ENCODE measurements at regions not wholly inside any gene's neighbourhood (a gene's known extent, or its start where the extent isn't known, plus 50 kb on each side); places are given as distances from the start of the nearest gene placed in this dataset.

DNA sequence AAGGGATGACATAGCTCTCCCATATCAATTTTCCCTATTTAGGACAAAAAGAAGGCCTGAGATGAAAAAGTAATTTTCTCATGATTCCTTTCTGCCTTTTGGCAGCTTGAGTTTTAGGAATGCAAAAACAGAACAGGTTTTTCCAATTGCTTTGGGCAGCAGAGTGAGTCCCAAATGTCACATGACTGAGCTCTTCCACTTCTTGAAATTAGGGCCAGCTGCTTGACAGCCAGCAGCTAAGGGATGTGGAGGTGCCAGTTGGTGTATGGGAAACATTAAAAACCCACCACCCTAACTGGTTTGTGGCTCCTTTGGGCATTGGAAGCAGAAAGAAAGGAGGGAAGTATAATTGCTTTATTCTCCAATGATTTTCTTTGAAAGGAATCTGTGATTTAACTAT is 133.8 kb upstream of the FAM20A start:
- Histone ChIP-seq H3K4me3 (ENCODE audit: low read length) (no peak overlapping the region), H3K4me1 (ENCODE audit: insufficient read depth, low read length) (no peaks in the 10 kb centered on the region), H3K9me3 (ENCODE audit: low read depth, low read length) (no peaks in the 10 kb centered on the region), H3K27me3 (ENCODE audit: insufficient read depth, low read length) (no peaks in the 10 kb centered on the region)

DNA sequence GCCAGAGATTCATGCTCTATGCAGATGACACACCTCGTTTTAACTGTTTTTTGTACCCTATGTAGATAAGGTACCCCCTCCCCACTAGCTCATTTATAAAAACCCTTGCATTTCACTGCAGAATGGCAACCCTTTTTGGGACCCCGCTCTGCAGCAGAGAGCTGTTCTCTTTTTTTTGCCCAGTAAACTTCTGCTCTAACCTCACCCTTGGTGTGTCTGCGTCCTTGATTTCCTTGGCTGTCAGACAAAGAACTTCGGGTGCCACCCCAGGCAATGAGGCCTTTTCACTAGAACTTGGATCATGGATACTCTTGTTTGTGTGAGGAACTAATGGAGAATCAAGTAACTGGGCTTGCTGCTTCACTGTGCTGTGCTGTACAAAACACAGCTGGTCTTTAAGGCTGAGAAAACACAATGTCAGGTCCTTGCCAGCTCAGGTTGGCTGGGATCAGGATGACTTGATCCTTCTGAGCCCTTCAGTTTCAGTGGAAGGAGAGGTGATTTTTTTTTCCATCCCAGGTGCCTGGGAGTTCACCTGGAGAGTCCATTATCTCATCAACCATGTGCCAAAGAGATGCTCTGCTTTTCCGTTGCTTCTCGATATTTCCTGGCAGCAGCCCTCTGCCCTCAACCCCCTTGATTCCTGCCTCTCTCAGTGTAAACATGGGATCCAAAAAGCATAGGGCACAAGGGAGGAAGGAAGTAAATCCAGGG is 133.2 kb upstream of the FAM20A start:
- no peaks in the 10 kb centered on the region for H3K27me3 ChIP-seq (ENCODE audit: insufficient read depth, low read length)
- H3K9me3 ChIP-seq (ENCODE audit: low read depth, low read length), result no peaks in the 10 kb centered on the region
- no peaks in the 10 kb centered on the region for H3K4me1 ChIP-seq (ENCODE audit: insufficient read depth, low read length)
- no peak overlapping the region for H3K4me3 ChIP-seq (ENCODE audit: low read length)

DNA sequence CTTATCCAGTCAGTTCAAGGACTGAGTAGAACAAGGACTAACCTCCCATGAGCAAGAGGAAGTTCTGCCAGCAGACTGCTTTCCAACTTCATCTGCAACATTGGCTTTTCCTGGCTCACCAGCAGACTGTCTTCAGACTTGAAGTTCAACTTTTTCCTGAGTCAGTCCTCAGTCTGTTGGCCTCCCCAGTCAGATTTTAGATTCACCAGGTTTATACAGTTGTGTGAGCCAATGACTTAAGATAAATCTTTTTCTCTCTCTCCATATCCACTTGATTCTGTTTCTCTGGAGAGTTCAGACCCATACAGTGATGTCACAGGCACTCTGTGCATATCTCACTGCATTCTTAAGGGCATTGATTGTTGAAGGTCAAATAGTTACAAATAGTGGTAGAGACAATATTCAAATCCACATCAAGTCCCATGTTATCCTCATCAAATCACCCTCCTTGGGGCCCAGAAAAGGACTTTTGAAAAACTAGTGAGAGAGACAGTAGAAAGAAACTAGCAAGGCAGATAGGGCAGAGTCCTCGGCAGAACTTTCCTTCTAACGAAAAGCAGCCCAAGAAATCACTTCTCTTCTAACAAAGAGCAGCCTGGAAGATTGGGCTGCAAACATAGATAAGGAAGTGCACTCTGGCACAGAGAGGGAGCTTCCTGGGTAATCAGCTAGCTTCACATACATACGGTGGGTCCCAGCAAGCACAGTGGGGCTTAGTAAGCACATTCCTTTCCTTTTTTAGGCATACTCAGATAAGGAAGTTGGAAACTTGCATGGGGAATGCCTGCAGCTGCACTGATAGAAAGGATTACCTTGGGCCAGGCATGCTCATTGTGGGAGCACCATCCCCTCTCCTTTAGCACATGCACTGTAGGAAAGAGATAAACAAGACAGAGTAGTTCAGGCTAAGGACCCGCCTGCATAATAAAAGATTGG is 132.3 kb upstream of the FAM20A start:
- no peaks in the 10 kb centered on the region for H3K27me3 ChIP-seq (ENCODE audit: insufficient read depth, low read length)
- H3K9me3 ChIP-seq (ENCODE audit: low read depth, low read length), result no peaks in the 10 kb centered on the region
- no peak overlapping the region for H3K4me3 ChIP-seq (ENCODE audit: low read length)
- H3K4me1 ChIP-seq (ENCODE audit: insufficient read depth, low read length), result no peaks in the 10 kb centered on the region

DNA sequence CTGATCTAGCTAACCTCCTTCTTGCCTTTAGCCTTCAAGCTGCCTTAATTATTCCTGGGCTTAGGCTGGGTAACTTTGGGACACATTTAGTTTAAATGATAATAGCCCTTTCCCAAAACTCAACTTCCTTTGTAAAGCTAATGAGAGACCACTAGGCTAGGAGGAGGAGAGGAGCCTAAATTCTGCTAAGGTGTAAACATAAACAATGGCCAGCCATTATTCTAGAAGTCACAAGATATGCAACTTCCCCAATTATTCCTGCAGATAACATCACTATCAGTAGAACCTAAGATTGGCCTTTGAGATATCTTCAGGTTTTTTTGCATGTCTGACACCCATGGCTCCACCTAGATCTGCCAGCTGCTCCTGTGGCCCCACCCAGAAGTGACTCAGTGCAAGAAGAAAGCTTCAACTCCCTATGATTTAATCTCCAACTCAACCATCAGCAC is 131.2 kb upstream of the FAM20A start:
- H3K9me3 ChIP-seq (ENCODE audit: low read depth, low read length), result no peaks in the 10 kb centered on the region
- H3K27me3 ChIP-seq (ENCODE audit: insufficient read depth, low read length), result no peaks in the 10 kb centered on the region
- H3K4me3 ChIP-seq (ENCODE audit: low read length), result no peak overlapping the region
- no peaks in the 10 kb centered on the region for H3K4me1 ChIP-seq (ENCODE audit: insufficient read depth, low read length)

DNA sequence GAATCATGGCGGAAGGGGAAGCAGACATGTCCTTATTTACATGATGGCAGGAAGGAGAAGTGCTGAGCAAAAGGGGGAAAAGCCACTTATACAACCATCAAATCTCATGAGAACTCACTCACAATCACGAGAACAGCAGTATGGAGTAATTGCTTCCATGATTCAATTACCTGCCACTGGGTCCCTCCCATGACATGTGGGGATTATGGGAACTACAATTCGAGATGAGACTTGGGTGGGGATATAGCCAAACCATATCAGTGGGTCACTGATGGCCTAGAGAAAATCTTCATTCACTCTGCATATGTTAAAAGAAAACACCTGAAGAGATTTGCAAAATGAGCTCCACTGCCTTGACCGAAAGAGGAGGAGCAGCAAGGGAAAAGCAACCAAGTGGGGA is 130.3 kb upstream of the FAM20A start:
- Histone ChIP-seq H3K9me3 (ENCODE audit: low read depth, low read length) (no peaks in the 10 kb centered on the region), H3K4me3 (ENCODE audit: low read length) (no peak overlapping the region), H3K27me3 (ENCODE audit: insufficient read depth, low read length) (no peaks in the 10 kb centered on the region), H3K4me1 (ENCODE audit: insufficient read depth, low read length) (no peaks in the 10 kb centered on the region)

DNA sequence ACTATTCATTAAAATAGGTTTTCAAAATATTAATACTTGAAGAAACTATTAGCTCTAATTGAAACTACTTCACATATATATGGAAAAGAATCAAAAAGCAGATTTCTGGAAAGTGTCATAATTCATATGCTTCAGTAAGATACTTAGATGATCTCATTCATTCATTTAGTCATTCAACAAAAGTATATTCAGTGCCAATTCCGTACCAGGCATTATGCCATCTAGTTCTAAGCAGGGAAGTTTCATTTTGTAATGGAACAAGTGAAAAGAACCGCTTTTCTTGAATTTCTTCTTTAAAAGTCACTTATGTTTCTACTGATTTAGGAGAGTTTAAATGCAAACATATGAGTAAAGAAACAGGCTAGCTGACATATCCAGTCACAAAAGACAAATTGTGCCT is 118.3 kb upstream of the FAM20A start:
- Histone ChIP-seq H3K27me3 (ENCODE audit: insufficient read depth, low read length) (peaks cover 6% of the 10 kb centered on the region), H3K9me3 (ENCODE audit: low read depth, low read length) (no peaks in the 10 kb centered on the region), H3K4me1 (ENCODE audit: insufficient read depth, low read length) (no peaks in the 10 kb centered on the region), H3K4me3 (ENCODE audit: low read length) (no peak overlapping the region)

DNA sequence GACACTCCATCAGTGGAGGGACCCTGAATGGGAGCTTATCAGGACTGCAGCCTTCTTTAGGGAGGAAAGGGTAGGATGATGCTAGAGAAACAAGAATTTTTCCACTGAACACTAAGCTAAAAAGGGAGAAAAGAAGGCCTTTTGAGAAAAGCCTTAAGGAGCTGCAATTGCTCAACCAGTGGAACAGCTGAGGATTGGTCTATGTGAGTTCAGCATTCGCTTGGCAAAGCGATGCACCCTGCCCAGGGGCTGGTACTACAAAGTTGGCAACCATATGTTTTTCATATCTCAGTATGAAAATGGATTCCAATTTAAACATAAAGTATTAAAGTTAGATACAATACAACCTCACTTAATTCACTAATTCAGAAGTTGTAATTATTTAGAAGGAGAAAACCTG is 117.8 kb upstream of the FAM20A start:
- Histone ChIP-seq H3K4me3 (ENCODE audit: low read length) (no peak overlapping the region), H3K27me3 (ENCODE audit: insufficient read depth, low read length) (peaks cover 6% of the 10 kb centered on the region), H3K4me1 (ENCODE audit: insufficient read depth, low read length) (no peaks in the 10 kb centered on the region), H3K9me3 (ENCODE audit: low read depth, low read length) (no peaks in the 10 kb centered on the region)

- H3K4me1 ChIP-seq (ENCODE audit: insufficient read depth, low read length), result no peaks in the 10 kb centered on the region
- peaks cover 6% of the 10 kb centered on the region for H3K27me3 ChIP-seq (ENCODE audit: insufficient read depth, low read length)
- no peaks in the 10 kb centered on the region for H3K9me3 ChIP-seq (ENCODE audit: low read depth, low read length)
- H3K4me3 ChIP-seq (ENCODE audit: low read length), result no peak overlapping the region
These were observed 117.3 kb upstream of the FAM20A start for GRCh38 chr17:68718465-68718864.

GRCh38 chr17:68714676-68715075 is 113.5 kb upstream of the FAM20A start:
- no peaks in the 10 kb centered on the region for H3K9me3 ChIP-seq (ENCODE audit: low read depth, low read length)
- no peak overlapping the region for H3K4me3 ChIP-seq (ENCODE audit: low read length)
- no peaks in the 10 kb centered on the region for H3K4me1 ChIP-seq (ENCODE audit: insufficient read depth, low read length)
- peaks cover 9% of the 10 kb centered on the region for H3K27me3 ChIP-seq (ENCODE audit: insufficient read depth, low read length)

DNA sequence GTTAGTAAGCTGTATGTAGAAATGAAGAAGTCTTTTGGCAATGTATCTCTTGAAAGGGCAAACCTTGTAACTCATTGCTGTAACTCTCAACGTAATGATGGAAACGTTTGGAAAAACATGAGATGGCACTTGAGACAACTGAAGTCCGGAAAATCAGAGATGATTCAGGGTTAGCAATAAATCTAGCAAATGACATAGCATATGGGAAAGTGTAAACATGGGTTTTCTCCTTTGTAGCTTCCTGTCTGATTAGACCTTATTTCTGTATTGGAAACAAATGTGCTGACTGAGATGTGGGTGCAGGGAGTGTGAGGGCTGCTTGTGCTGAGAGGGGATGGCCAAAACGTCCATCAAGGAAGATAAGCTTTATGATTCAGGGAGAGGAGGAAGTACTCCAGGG is 110.7 kb upstream of the FAM20A start:
- H3K9me3 ChIP-seq (ENCODE audit: low read depth, low read length), result no peaks in the 10 kb centered on the region
- H3K4me1 ChIP-seq (ENCODE audit: insufficient read depth, low read length), result no peaks in the 10 kb centered on the region
- no peak overlapping the region for H3K4me3 ChIP-seq (ENCODE audit: low read length)
- H3K27me3 ChIP-seq (ENCODE audit: insufficient read depth, low read length), result peaks cover 5% of the 10 kb centered on the region

GRCh38 chr17:68710976-68711375 is 109.8 kb upstream of the FAM20A start:
- H3K27me3 ChIP-seq (ENCODE audit: insufficient read depth, low read length), result peaks cover 5% of the 10 kb centered on the region
- H3K4me1 ChIP-seq (ENCODE audit: insufficient read depth, low read length), result no peaks in the 10 kb centered on the region
- H3K9me3 ChIP-seq (ENCODE audit: low read depth, low read length), result no peaks in the 10 kb centered on the region
- H3K4me3 ChIP-seq (ENCODE audit: low read length), result no peak overlapping the region

- Histone ChIP-seq H3K27me3 (ENCODE audit: insufficient read depth, low read length) (peaks cover 5% of the 10 kb centered on the region), H3K4me1 (ENCODE audit: insufficient read depth, low read length) (peaks cover 2% of the 10 kb centered on the region), H3K9me3 (ENCODE audit: low read depth, low read length) (no peaks in the 10 kb centered on the region), H3K4me3 (ENCODE audit: low read length) (no peak overlapping the region)
These were observed 109.0 kb upstream of the FAM20A start for GRCh38 chr17:68710035-68710780.

GRCh38 chr17:68709461-68709860 is 108.3 kb upstream of the FAM20A start:
- Histone ChIP-seq H3K4me3 (ENCODE audit: low read length) (no peak overlapping the region), H3K27me3 (ENCODE audit: insufficient read depth, low read length) (peaks cover 3% of the 10 kb centered on the region), H3K9me3 (ENCODE audit: low read depth, low read length) (no peaks in the 10 kb centered on the region), H3K4me1 (ENCODE audit: insufficient read depth, low read length) (peaks cover 4% of the 10 kb centered on the region)

DNA sequence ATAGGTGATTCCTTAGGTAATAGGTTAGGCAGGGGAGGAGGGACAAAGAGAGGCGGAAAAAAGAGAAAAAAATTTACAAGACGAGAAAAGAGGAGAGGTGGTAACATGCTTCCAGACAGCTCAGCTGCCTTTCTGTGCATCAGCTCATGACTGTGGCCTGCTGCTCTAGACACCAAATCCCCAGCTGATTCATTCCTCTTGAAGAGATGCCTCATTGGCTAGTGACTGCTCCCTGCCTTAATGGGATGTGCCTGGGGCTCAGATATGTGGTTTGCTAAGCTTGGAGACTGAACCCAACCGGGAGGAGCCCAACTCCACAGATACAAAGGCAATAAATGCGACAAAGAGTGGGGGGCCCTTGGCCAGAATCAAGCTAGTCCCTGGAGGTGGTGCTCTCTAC is 105.9 kb upstream of the FAM20A start:
- H3K4me1 ChIP-seq (ENCODE audit: insufficient read depth, low read length), result peaks cover 4% of the 10 kb centered on the region
- no peaks in the 10 kb centered on the region for H3K9me3 ChIP-seq (ENCODE audit: low read depth, low read length)
- no peak overlapping the region for H3K4me3 ChIP-seq (ENCODE audit: low read length)
- peaks cover 3% of the 10 kb centered on the region for H3K27me3 ChIP-seq (ENCODE audit: insufficient read depth, low read length)

- Histone ChIP-seq H3K27me3 (ENCODE audit: insufficient read depth, low read length) (peaks cover 3% of the 10 kb centered on the region), H3K4me1 (ENCODE audit: insufficient read depth, low read length) (peaks cover 4% of the 10 kb centered on the region), H3K4me3 (ENCODE audit: low read length) (no peak overlapping the region), H3K9me3 (ENCODE audit: low read depth, low read length) (no peaks in the 10 kb centered on the region)
These were observed 105.3 kb upstream of the FAM20A start for GRCh38 chr17:68706356-68706920.

Measured in mononuclear cell (primary cell).